ENCODE measurements at regions not wholly inside any gene's neighbourhood (a gene's known extent, or its start where the extent isn't known, plus 50 kb on each side); places are given as distances from the start of the nearest gene placed in this dataset.

DNA sequence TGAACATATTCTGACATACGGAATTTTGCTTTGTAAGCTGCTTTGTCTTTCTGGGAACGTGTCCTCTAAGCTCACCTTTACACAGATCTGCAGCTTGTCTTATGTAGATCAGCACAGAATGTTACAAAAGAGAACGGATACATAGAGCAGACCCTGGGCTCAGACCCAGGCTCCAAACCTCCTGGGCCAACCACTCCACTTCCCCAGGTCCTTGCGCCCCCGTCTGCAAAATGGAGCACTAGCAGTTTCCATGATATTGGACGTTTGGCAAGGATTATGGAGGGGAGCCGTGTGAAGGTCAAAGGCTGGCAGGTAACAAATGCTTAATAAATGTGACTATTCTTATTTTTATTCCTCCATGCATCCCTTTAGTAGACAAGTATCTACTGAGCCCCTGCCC, 358.4 kb downstream of the CTTN start:
- TF ChIP-seq ELF1 (IDR thresholded peaks at IDR 0.05): no peak
- TF ChIP-seq, protein P1, sequence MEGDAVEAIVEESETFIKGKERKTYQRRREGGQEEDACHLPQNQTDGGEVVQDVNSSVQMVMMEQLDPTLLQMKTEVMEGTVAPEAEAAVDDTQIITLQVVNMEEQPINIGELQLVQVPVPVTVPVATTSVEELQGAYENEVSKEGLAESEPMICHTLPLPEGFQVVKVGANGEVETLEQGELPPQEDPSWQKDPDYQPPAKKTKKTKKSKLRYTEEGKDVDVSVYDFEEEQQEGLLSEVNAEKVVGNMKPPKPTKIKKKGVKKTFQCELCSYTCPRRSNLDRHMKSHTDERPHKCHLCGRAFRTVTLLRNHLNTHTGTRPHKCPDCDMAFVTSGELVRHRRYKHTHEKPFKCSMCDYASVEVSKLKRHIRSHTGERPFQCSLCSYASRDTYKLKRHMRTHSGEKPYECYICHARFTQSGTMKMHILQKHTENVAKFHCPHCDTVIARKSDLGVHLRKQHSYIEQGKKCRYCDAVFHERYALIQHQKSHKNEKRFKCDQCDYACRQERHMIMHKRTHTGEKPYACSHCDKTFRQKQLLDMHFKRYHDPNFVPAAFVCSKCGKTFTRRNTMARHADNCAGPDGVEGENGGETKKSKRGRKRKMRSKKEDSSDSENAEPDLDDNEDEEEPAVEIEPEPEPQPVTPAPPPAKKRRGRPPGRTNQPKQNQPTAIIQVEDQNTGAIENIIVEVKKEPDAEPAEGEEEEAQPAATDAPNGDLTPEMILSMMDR (IDR thresholded peaks at IDR 0.05): no peak

Measured in SK-N-SH (cell line).